ENCODE measurements at regions not wholly inside any gene's neighbourhood (a gene's known extent, or its start where the extent isn't known, plus 50 kb on each side); places are given as distances from the start of the nearest gene placed in this dataset.

DNA sequence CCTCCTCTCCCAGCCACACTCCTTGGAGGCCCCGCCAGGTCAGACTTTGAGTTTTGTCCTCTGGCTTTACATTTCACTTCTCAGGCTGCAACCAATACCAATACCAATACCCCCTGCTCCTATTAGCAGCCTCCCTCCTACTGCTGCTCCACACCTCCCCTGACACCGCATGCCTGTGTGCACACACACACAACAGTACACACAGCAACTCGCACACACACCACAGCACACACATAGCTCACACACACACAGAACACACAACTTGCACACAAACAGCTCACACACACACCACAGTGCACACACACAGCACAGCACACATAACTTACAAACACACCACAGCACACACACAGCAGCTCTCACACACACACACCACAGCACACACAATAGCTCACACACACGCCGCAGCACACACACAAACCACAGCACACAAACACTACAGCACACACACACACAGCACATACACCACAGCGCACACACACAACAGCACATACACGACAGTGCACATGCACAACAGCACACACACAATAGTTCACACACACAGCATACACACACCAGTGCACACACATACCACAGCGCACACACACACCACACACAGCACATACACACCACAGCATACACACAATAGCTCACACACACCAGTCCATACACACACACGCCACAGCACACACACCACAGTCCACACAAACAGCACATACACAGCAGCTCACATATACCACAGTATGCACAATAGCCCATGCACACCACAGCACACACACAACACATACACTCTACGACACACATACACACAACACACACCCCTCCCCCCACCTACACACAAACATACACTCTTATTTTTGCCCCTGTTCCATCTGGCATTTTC lies 204.7 kb downstream of the UACA start:
- TF ChIP-seq, protein P1, sequence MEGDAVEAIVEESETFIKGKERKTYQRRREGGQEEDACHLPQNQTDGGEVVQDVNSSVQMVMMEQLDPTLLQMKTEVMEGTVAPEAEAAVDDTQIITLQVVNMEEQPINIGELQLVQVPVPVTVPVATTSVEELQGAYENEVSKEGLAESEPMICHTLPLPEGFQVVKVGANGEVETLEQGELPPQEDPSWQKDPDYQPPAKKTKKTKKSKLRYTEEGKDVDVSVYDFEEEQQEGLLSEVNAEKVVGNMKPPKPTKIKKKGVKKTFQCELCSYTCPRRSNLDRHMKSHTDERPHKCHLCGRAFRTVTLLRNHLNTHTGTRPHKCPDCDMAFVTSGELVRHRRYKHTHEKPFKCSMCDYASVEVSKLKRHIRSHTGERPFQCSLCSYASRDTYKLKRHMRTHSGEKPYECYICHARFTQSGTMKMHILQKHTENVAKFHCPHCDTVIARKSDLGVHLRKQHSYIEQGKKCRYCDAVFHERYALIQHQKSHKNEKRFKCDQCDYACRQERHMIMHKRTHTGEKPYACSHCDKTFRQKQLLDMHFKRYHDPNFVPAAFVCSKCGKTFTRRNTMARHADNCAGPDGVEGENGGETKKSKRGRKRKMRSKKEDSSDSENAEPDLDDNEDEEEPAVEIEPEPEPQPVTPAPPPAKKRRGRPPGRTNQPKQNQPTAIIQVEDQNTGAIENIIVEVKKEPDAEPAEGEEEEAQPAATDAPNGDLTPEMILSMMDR (conservative IDR thresholded peaks at IDR 0.05; ENCODE audit: low read depth), result no peak
- no peak overlapping the region for H3K27ac ChIP-seq
- CTCF ChIA-PET, result interaction anchor here (0.6 to 0.7 kb wide), 2 partner anchors 35 to 39 kb away, joined by 4 read pairs; no protein-coding TSS in a partner anchor
- DNase-seq (ENCODE audit: low spot score), result no peak
- POLR2A ChIA-PET (ENCODE audit: low non-redundant PET), result no interaction called here

DNA sequence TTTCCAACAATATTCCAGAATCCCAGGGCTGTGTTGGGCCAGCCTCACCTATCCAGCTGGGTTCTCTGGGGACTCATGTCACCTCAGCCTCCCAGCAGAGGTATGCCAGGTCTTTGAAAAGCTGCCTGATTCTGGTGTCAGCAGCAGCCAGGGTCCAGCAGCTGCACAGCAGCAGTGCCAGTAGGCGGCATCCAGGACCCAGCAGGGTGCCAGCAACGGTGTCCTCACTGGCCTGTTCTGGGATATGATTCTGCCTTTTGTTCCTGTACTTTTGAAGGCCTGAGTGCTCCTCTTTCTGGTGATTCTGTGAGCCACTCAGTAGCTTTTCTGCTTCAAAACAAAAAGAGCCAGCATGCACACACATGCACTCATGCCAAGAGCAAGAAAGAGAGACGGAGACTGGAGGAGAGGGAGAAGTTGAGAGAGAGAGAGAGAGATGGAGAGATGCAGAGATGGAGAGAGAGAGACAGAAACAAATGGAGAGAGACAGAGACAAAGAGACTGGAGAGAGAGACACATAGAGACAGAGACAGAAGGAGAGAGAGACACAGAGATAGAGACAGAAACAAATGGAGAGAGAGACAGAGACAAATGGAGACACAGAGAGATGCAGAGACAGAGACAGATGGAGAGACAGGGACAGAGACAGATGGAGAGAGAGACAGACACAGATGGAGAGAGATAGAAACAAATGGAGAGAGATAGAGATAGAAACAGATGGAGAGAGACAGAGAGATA lies 205.7 kb downstream of the UACA start:
- ChIA-PET POLR2A (ENCODE audit: low non-redundant PET) (no interaction called here), CTCF (interaction anchor here (0.6 kb wide), 2 partner anchors 36 to 1633 kb away, joined by 3 to 4 read pairs; no protein-coding TSS in a partner anchor)
- TF ChIP-seq, protein P1 (conservative IDR thresholded peaks at IDR 0.05; ENCODE audit: low read depth), result no peak
- no peak for DNase-seq (ENCODE audit: low spot score)
- no peak overlapping the region for H3K27ac ChIP-seq

DNA sequence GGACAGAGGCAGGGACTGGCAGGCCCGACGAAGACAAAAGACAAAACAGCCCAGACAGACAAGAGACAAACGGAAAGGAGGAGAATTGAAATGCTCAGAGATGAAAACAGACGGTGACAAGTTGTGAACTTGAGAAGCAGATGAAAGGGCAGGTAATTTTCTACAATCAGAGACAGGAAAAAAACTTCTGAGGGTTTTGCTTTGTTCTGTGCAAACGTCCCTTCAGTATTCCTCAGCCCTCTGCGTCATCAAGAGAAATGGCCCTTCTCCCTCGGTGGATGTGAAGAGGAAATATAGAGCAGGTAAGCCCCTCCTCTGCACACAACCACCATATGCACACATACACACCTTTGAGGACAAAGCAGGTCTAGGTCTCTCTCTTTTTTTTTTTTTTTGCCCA lies 206.6 kb downstream of the UACA start:
- H3K27ac ChIP-seq, result no peak overlapping the region
- ChIA-PET POLR2A (ENCODE audit: low non-redundant PET) (no interaction called here), CTCF (interaction anchor here (0.6 kb wide), 1 partner anchor 1632 kb away, joined by 3 read pairs; no protein-coding TSS in a partner anchor)
- no peak for DNase-seq (ENCODE audit: low spot score)
- TF ChIP-seq, protein P1 (conservative IDR thresholded peaks at IDR 0.05; ENCODE audit: low read depth), result no peak

DNA sequence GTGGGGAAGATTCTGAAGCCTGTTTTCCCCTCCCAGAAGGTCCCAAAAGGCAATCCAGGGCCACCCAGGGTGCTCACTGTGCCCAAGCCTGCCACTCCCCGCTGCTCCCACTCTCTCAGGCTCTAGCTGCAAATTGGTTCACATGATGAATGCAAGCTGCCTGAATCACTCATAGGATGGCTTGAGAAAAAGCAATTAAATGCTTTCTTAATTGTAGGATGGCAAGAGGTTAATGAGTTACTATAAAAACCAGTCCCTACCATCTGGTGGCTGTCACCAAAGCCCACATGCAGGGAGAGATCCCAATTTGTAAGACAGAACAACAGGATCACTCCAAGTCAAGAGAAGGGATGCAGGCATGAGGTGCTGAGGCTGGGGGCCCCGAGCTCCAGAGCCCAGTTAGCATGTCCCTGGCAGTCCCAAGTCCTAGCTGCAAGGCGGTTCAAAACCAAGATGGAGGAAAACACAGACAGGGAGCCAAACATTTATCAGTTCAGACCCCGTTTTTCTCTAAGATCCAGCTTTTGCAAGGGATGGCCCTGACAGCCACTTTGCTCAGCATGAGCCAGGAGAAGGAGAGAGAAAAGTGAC lies 207.1 kb downstream of the UACA start:
- CTCF ChIA-PET, result no interaction called here
- POLR2A ChIA-PET (ENCODE audit: low non-redundant PET), result no interaction called here
- DNase-seq (ENCODE audit: low spot score), result no peak
- TF ChIP-seq, protein P1 (conservative IDR thresholded peaks at IDR 0.05; ENCODE audit: low read depth), result no peak
- no peak overlapping the region for H3K27ac ChIP-seq

DNA sequence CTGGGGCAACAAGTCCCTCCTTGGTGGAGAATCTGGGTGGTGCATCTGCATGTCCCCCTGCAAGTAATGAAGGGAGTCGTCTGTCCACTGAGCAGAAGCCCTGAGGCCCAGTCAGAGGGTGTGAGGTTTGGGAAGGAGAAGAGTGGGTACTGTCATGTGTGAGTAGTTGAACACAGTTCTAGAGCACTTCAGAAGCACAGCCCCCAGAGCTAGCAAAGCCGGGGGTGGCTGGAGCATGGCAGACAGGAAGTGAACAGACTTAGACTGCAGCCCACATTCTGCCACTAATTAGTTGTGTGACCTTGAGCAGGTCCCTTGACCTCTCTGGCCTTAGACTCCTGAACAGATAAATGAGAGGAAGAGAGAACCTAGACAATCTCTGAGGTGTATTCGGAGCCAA lies 207.6 kb downstream of the UACA start:
- H3K27ac ChIP-seq, result no peak overlapping the region
- DNase-seq (ENCODE audit: low spot score), result no peak
- ChIA-PET POLR2A (ENCODE audit: low non-redundant PET) (no interaction called here), CTCF (no interaction called here)
- TF ChIP-seq, protein P1 (conservative IDR thresholded peaks at IDR 0.05; ENCODE audit: low read depth), result no peak

DNA sequence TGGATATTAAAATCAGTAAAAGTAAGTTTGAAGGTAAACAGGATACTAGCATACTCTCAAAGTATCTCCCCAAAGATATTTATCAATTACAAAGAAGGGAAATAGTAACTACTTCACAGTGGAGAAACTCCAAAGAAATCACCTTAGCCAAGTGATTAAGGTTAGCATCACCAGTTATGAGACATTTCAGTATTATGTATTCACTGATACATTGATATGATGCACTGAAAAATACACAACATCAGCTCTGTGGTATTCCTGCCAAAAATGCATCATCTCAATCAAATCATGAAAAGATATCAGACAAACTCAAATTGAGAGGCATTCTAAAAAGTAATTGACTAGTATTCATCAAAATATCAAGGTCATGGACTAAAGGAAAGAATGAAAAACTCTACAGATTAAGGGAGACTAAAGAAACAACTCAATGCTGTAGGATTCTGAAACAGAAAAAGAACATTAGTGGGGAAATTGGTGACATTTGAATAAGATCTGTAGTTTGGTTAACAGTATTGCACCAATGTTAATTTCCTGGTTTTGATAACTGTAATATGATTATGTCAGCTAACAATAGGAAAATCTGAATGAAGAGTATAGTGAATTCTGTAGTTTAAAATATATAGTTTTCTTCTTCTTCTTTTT lies 215.4 kb downstream of the UACA start:
- TF ChIP-seq, protein P1 (conservative IDR thresholded peaks at IDR 0.05; ENCODE audit: low read depth), result no peak
- DNase-seq (ENCODE audit: low spot score), result no peak
- ChIA-PET CTCF (no interaction called here), POLR2A (ENCODE audit: low non-redundant PET) (no interaction called here)
- H3K27ac ChIP-seq, result no peak overlapping the region
